PC-9 (cell line): ENCODE measurements at regions not wholly inside any gene's neighbourhood (a gene's known extent, or its start where the extent isn't known, plus 50 kb on each side); places are given as distances from the start of the nearest gene placed in this dataset.

Experiments used
- BruUV-seq: library from RNA; stranded (reverse); fragments of 400-500 nt; replicated peaks from 2 replicates; lab custom pipeline; 2021; lab: Mats Ljungman, UMichigan
- CTCF ChIA-PET: fragments of 300-600 bp; sonication (Branson Sonifier 250); formaldehyde crosslinking; loops from one replicate; lab custom pipeline; 2022; ENCODE audit warnings: antibody characterized with exemption; lab: Charles Lee
- POLR2A ChIA-PET: fragments of 300-600 bp; sonication (Branson Sonifier 250); formaldehyde crosslinking; loops from one replicate; lab custom pipeline; 2022; ENCODE audit warnings: antibody characterized with exemption; ENCODE audit not compliant: unreplicated experiment; lab: Charles Lee
- DNase-seq, 2 experiments: peaks; one replicate each; pipeline versions ENCODE4 v3.0.0 to v3.0.0-alpha.2; 2015 to 2022; ENCODE audit warnings: mixed read lengths in 1 of 2
- H2AFZ ChIP-seq: fragments of 200-600 bp; sonication (generic); 2 replicates; pipeline ENCODE4 v1.8.1; 2017; ENCODE audit warnings: antibody characterized with exemption
- H3F3A ChIP-seq: fragments of 200-600 bp; sonication (generic); 2 replicates; pipeline ENCODE4 v1.8.1; 2017; ENCODE audit warnings: antibody characterized with exemption, mild to moderate bottlenecking, low read depth; ENCODE audit not compliant: insufficient read depth
- H3K27ac ChIP-seq: fragments of 200-600 bp; sonication (generic); 2 replicates; pipeline ENCODE4 v1.6.1; 2016; ENCODE audit warnings: mixed run types
- H3K27me3 ChIP-seq: fragments of 200-600 bp; sonication (generic); 2 replicates; pipeline ENCODE4 v1.6.1; 2016; ENCODE audit warnings: low read depth, mixed run types; ENCODE audit not compliant: insufficient read depth
- H3K36me3 ChIP-seq: fragments of 200-600 bp; sonication (generic); 2 replicates; pipeline ENCODE4 v1.6.1; 2016; ENCODE audit warnings: low read depth, mixed run types
- H3K4me1 ChIP-seq: fragments of 200-600 bp; sonication (generic); replicated peaks from 2 replicates; pipeline ENCODE4 v1.6.1; 2016; ENCODE audit warnings: mixed run types; ENCODE audit not compliant: insufficient read depth
- H3K4me2 ChIP-seq: fragments of 200-600 bp; sonication (generic); 2 replicates; pipeline ENCODE4 v1.6.1; 2017; ENCODE audit warnings: mixed run types
- H3K4me3 ChIP-seq: fragments of 200-600 bp; sonication (generic); 2 replicates; pipeline ENCODE4 v1.6.1; 2016; ENCODE audit warnings: mixed run types
- H3K79me2 ChIP-seq: fragments of 200-600 bp; sonication (generic); 2 replicates; pipeline ENCODE4 v1.6.1; 2017; ENCODE audit warnings: low read depth, mixed run types
- H3K9me2 ChIP-seq: fragments of 200-600 bp; sonication (generic); 2 replicates; pipeline ENCODE4 v1.8.1; 2017; ENCODE audit warnings: mild to moderate bottlenecking; ENCODE audit not compliant: insufficient read depth
- H3K9me3 ChIP-seq: fragments of 200-600 bp; sonication (generic); 2 replicates; pipeline ENCODE4 v1.8.1; 2016; ENCODE audit warnings: low read depth; ENCODE audit not compliant: insufficient read depth
- H4K20me1 ChIP-seq: fragments of 200-600 bp; sonication (generic); 2 replicates; pipeline ENCODE4 v1.8.1; 2017; ENCODE audit not compliant: insufficient read depth
- EZH2 ChIP-seq: fragments of 200-600 bp; sonication (generic); IDR thresholded peaks from 2 replicates; pipeline ENCODE4 v1.8.0; 2017; ENCODE audit warnings: antibody characterized with exemption, low read depth
- intact Hi-C: fragments of 100-400 bp; cut with micrococcal nuclease; formaldehyde crosslinking; loops from one replicate; pipeline ENCODE4 v1.10.0; 2022; ENCODE audit not compliant: unreplicated experiment
- TF ChIP-seq, protein P1 (sequence below): fragments of 200-600 bp; sonication (generic); conservative IDR thresholded peaks from 2 replicates; pipeline ENCODE4 v1.6.1; 2017; ENCODE audit warnings: mixed run types, antibody characterized with exemption, mild to moderate bottlenecking, moderate library complexity

GRCh38 chr21:31530364-31530763, 129.1 kb upstream of the SOD1 start:
- Histone ChIP-seq H3K4me2 (no peak overlapping the region), H3K36me3 (no peaks in the 10 kb centered on the region), H3K27me3 (no peaks in the 10 kb centered on the region), H3K27ac (no peak overlapping the region), H3F3A (no peaks in the 10 kb centered on the region; the same call in 1 of the 2 replicates), H3K9me3 (no peaks in the 10 kb centered on the region), H3K79me2 (no peaks in the 10 kb centered on the region), H3K4me1 (peaks cover 24% of the 10 kb centered on the region), H4K20me1 (no peaks in the 10 kb centered on the region), H3K9me2 (no peaks in the 10 kb centered on the region), H2AFZ (no peak overlapping the region), H3K4me3 (no peak overlapping the region)
- POLR2A ChIA-PET = no interaction called here
- DNase-seq = no peak
- TF ChIP-seq, protein P1, sequence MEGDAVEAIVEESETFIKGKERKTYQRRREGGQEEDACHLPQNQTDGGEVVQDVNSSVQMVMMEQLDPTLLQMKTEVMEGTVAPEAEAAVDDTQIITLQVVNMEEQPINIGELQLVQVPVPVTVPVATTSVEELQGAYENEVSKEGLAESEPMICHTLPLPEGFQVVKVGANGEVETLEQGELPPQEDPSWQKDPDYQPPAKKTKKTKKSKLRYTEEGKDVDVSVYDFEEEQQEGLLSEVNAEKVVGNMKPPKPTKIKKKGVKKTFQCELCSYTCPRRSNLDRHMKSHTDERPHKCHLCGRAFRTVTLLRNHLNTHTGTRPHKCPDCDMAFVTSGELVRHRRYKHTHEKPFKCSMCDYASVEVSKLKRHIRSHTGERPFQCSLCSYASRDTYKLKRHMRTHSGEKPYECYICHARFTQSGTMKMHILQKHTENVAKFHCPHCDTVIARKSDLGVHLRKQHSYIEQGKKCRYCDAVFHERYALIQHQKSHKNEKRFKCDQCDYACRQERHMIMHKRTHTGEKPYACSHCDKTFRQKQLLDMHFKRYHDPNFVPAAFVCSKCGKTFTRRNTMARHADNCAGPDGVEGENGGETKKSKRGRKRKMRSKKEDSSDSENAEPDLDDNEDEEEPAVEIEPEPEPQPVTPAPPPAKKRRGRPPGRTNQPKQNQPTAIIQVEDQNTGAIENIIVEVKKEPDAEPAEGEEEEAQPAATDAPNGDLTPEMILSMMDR = no peak
- TF ChIP-seq EZH2 = no peak
- CTCF ChIA-PET = no interaction called here
- intact Hi-C loops = no loop called here
- no TSS peak for BruUV-seq

DNA sequence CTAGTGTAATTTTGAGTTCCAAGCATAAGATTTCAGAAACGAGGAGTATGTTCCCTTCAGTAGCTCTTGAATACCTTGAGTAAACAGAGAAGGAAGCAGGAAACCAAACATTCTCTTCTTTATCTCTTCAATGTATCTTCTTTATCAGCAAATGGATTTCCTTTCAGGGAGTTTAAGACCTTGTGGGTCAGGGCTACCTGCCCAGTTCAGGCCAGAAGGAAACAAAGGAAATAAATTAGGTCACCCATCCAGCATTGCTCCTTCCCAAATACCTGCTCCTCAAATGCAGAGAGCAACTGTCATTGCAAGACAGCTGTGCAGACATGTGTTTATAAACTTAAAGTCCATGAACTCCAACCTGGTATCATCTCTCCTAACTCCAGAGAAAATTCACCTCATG, 130.1 kb upstream of the SOD1 start:
- intact Hi-C loops = no loop called here
- ChIA-PET POLR2A (interaction anchor here (0.7 kb wide), 2 partner anchors 31 to 201 kb away, joined by 4 to 6 read pairs; no protein-coding TSS in a partner anchor), CTCF (no interaction called here)
- no peaks in the 10 kb centered on the region for H3K79me2 ChIP-seq
- DNase-seq = peak in 1 of 2 experiments; percentile 63
- H3K9me2 ChIP-seq = no peaks in the 10 kb centered on the region
- H3K27ac ChIP-seq = no peak overlapping the region
- TF ChIP-seq, protein P1 = no peak
- TF ChIP-seq EZH2 = no peak
- H3K27me3 ChIP-seq = no peaks in the 10 kb centered on the region
- H3K4me3 ChIP-seq = no peak overlapping the region
- no peaks in the 10 kb centered on the region for H3K36me3 ChIP-seq
- BruUV-seq = no TSS peak
- peaks cover 24% of the 10 kb centered on the region for H3K4me1 ChIP-seq
- no peak overlapping the region for H2AFZ ChIP-seq
- H3F3A ChIP-seq = peaks cover 2% of the 10 kb centered on the region; the same call in 1 of the 2 replicates
- H3K4me2 ChIP-seq = no peak overlapping the region
- H4K20me1 ChIP-seq = no peaks in the 10 kb centered on the region
- no peaks in the 10 kb centered on the region for H3K9me3 ChIP-seq

GRCh38 chr21:31526040-31526439, 133.5 kb upstream of the SOD1 start:
- H3K4me1 ChIP-seq = peaks cover 24% of the 10 kb centered on the region
- H3K36me3 ChIP-seq = no peaks in the 10 kb centered on the region
- no peaks in the 10 kb centered on the region for H3K79me2 ChIP-seq
- peaks cover 2% of the 10 kb centered on the region; the same call in 1 of the 2 replicates for H3F3A ChIP-seq
- H3K27me3 ChIP-seq = no peaks in the 10 kb centered on the region
- H3K9me2 ChIP-seq = no peaks in the 10 kb centered on the region
- DNase-seq = peak; percentile 57 to 74
- intact Hi-C loops = no loop called here
- H3K4me2 ChIP-seq = no peak overlapping the region; the same call in 1 of the 2 replicates
- H2AFZ ChIP-seq = no peak overlapping the region
- TF ChIP-seq, protein P1 = no peak
- TF ChIP-seq EZH2 = no peak
- CTCF ChIA-PET = interaction anchor here (0.7 kb wide), 1 partner anchor 150 kb away, joined by 4 read pairs; no protein-coding TSS in a partner anchor
- no peaks in the 10 kb centered on the region for H4K20me1 ChIP-seq
- POLR2A ChIA-PET = no interaction called here
- H3K9me3 ChIP-seq = no peaks in the 10 kb centered on the region
- H3K4me3 ChIP-seq = no peak overlapping the region
- peak overlapping the region; percentile 29; the same call in 1 of the 2 replicates for H3K27ac ChIP-seq
- BruUV-seq = no TSS peak
